H1 (cell line): ENCODE measurements at regions not wholly inside any gene's neighbourhood (a gene's known extent, or its start where the extent isn't known, plus 50 kb on each side); places are given as distances from the start of the nearest gene placed in this dataset.

Experiments used
- CTCF ChIA-PET: fragments of 300-600 bp; sonication (Branson Sonifier 250); formaldehyde crosslinking; loops from one replicate; lab custom pipeline; 2021; ENCODE audit not compliant: partially characterized antibody; lab: Charles Lee
- POLR2A ChIA-PET: fragments of 300-600 bp; sonication (Branson Sonifier 250); formaldehyde crosslinking; loops from one replicate; lab custom pipeline; 2021; ENCODE audit warnings: inconsistent platforms; ENCODE audit not compliant: partially characterized antibody; lab: Charles Lee
- DNase-seq, 2 experiments: peaks; one replicate each; pipeline versions ENCODE4 v3.0.0 to v3.0.0-alpha.2; 2010 to 2022; ENCODE audit warnings: low spot score in 2 of 2, low read depth in 1 of 2, mixed read lengths in 1 of 2
- FAIRE-seq: peaks from 2 replicates; lab custom pipeline; 2011; peaks lifted over from hg19 to GRCh38; lab: Jason Lieb, UNC
- H2AFZ ChIP-seq: 2 replicates; pipeline ENCODE4 v1.8.1; 2012; ENCODE audit warnings: low read length, inconsistent platforms
- H2AK5ac ChIP-seq: 2 replicates; pipeline ENCODE4 v1.6.1; 2013; ENCODE audit warnings: low read depth, low read length
- H2BK120ac ChIP-seq: replicated peaks from 2 replicates; pipeline ENCODE3; 2013; ENCODE audit warnings: low read depth, low read length, inconsistent platforms
- H2BK12ac ChIP-seq: 2 replicates; pipeline ENCODE4 v1.6.1; 2013; ENCODE audit warnings: low read depth, low read length
- H2BK15ac ChIP-seq: 2 replicates; pipeline ENCODE4 v1.6.1; 2013; ENCODE audit warnings: low read length
- H2BK20ac ChIP-seq: 2 replicates; pipeline ENCODE4 v1.6.1; 2013; ENCODE audit warnings: low read length
- H2BK5ac ChIP-seq: 2 replicates; pipeline ENCODE4 v1.6.1; 2013; ENCODE audit warnings: low read depth, low read length
- H3K14ac ChIP-seq: 2 replicates; pipeline ENCODE4 v1.6.1; 2013; ENCODE audit warnings: inconsistent platforms; ENCODE audit not compliant: insufficient read length
- H3K18ac ChIP-seq: 2 replicates; pipeline ENCODE4 v1.6.1; 2013; ENCODE audit warnings: low read length; ENCODE audit errors: extremely low read depth
- H3K23ac ChIP-seq: 2 replicates; pipeline ENCODE4 v1.6.1; 2013; ENCODE audit warnings: inconsistent platforms; ENCODE audit not compliant: insufficient read length
- H3K23me2 ChIP-seq: 2 replicates; pipeline ENCODE4 v1.6.1; 2013; ENCODE audit warnings: low read depth, low read length
- H3K27ac ChIP-seq: 2 replicates; pipeline ENCODE4 v1.6.1; 2011; ENCODE audit warnings: low read depth, low read length, inconsistent platforms
- H3K27me3 ChIP-seq, 4 experiments: replicated peaks in 1 of 4; 1 replicate in 1 of 4; 2 replicates in 3 of 4; pipeline versions ENCODE4 v1.6.1 to v1.8.1; 2011 to 2013; ENCODE audit warnings: low read length in 3 of 4, mild to moderate bottlenecking in 3 of 4, inconsistent platforms in 2 of 4, mixed read lengths in 2 of 4, moderate library complexity in 1 of 4; ENCODE audit not compliant: control insufficient read depth in 3 of 4, insufficient read depth in 3 of 4; ENCODE audit errors: extremely low read depth in 1 of 4
- H3K36me3 ChIP-seq, 4 experiments: 2 replicates each; pipeline versions ENCODE4 v1.6.1 to v1.8.1; 2011 to 2013; ENCODE audit warnings: mild to moderate bottlenecking in 4 of 4, low read length in 3 of 4, moderate library complexity in 2 of 4, control low read depth in 1 of 4, inconsistent platforms in 1 of 4; ENCODE audit not compliant: insufficient read depth in 4 of 4, control insufficient read depth in 2 of 4
- H3K4ac ChIP-seq: replicated peaks from 2 replicates; pipeline ENCODE3; 2013; ENCODE audit warnings: low read length, low read depth, mixed read lengths, inconsistent platforms; ENCODE audit not compliant: insufficient read length
- H3K4me1 ChIP-seq, 4 experiments: replicated peaks in 1 of 4; 1 replicate in 1 of 4; 2 replicates in 3 of 4; pipeline versions ENCODE4 v1.6.1 to v1.8.1; 2011 to 2013; ENCODE audit warnings: low read length in 3 of 4, inconsistent platforms in 2 of 4, mixed read lengths in 1 of 4; ENCODE audit not compliant: insufficient read depth in 4 of 4, control insufficient read depth in 3 of 4
- H3K4me2 ChIP-seq, 2 experiments: 2 replicates each; pipeline versions ENCODE4 v1.6.1 to v1.8.1; 2011 to 2013; ENCODE audit warnings: low read depth in 2 of 2, low read length in 2 of 2, control low read depth in 1 of 2, inconsistent platforms in 1 of 2, mild to moderate bottlenecking in 1 of 2; ENCODE audit not compliant: insufficient read depth in 1 of 2
- H3K4me3 ChIP-seq, 4 experiments: fragments of 200-600, 300-600 bp in 1 of 4; sonication (generic), shearing (Covaris generic), sonication (Bioruptor Twin) in 1 of 4; 2 replicates each; pipeline versions ENCODE4 v1.5.1 to v1.8.1; 2011 to 2016; ENCODE audit warnings: low read length in 4 of 4, low read depth in 3 of 4, control low read depth in 2 of 4, inconsistent platforms in 2 of 4, mild to moderate bottlenecking in 2 of 4, mixed read lengths in 1 of 4, moderate library complexity in 1 of 4; ENCODE audit not compliant: insufficient read depth in 2 of 4; ENCODE audit errors: extremely low read depth in 1 of 4
- H3K56ac ChIP-seq: replicated peaks from 2 replicates; pipeline ENCODE3; 2013; ENCODE audit warnings: low read depth, mild to moderate bottlenecking, mixed read lengths, low read length, inconsistent platforms; ENCODE audit not compliant: insufficient read length
- H3K79me1 ChIP-seq: 2 replicates; pipeline ENCODE4 v1.6.1; 2013; ENCODE audit warnings: low read depth, low read length, control low read depth
- H3K79me2 ChIP-seq, 2 experiments: 2 replicates each; pipeline versions ENCODE4 v1.6.1 to v1.8.1; 2012 to 2013; ENCODE audit warnings: low read length in 2 of 2, mild to moderate bottlenecking in 2 of 2, inconsistent platforms in 1 of 2; ENCODE audit not compliant: insufficient read depth in 2 of 2, control insufficient read depth in 1 of 2
- H3K9ac ChIP-seq, 4 experiments: replicated peaks in 1 of 4; 1 replicate in 1 of 4; 2 replicates in 3 of 4; pipeline versions ENCODE4 v1.6.1 to v1.8.1; 2011 to 2013; ENCODE audit warnings: low read depth in 3 of 4, low read length in 3 of 4, control low read depth in 2 of 4, mild to moderate bottlenecking in 2 of 4, moderate library complexity in 2 of 4, inconsistent platforms in 1 of 4; ENCODE audit errors: extremely low read depth in 1 of 4
- H3K9me3 ChIP-seq, 2 experiments: 2 replicates each; pipeline versions ENCODE4 v1.6.1 to v1.8.1; 2012 to 2013; ENCODE audit warnings: mild to moderate bottlenecking in 2 of 2, moderate library complexity in 2 of 2, control low read depth in 1 of 2, inconsistent platforms in 1 of 2, low read depth in 1 of 2, low read length in 1 of 2, mixed read lengths in 1 of 2; ENCODE audit not compliant: insufficient read depth in 2 of 2
- H4K20me1 ChIP-seq, 2 experiments: replicated peaks in 1 of 2; 2 replicates each; pipeline versions ENCODE3 to v1.8.1; 2011 to 2013; ENCODE audit warnings: inconsistent platforms in 2 of 2, low read length in 2 of 2, mild to moderate bottlenecking in 1 of 2; ENCODE audit not compliant: insufficient read depth in 2 of 2, control insufficient read depth in 1 of 2
- H4K5ac ChIP-seq: 2 replicates; pipeline ENCODE4 v1.6.1; 2013; ENCODE audit warnings: low read length, low read depth, mixed read lengths, inconsistent platforms; ENCODE audit not compliant: insufficient read length
- H4K8ac ChIP-seq: 2 replicates; pipeline ENCODE4 v1.8.0; 2013; ENCODE audit warnings: mild to moderate bottlenecking, moderate library complexity, low read length, inconsistent platforms; ENCODE audit not compliant: insufficient read depth; ENCODE audit errors: extremely low read depth
- H4K91ac ChIP-seq: replicated peaks from 2 replicates; pipeline ENCODE3; 2013; ENCODE audit warnings: low read length, mixed read lengths, inconsistent platforms; ENCODE audit not compliant: insufficient read length
- CBX5 ChIP-seq: fragments of 300-800, 300-1000 bp; sonication (generic); IDR thresholded peaks from 2 replicates; pipeline ENCODE4 v1.7.1; 2016; ENCODE audit warnings: antibody characterized with exemption, low read length, low read depth
- CBX8 ChIP-seq: fragments of 300-800, 300-1000 bp; sonication (generic); IDR thresholded peaks from 2 replicates; pipeline ENCODE4 v1.7.1; 2016; ENCODE audit warnings: low read depth, low read length, borderline replicate concordance
- CHD1 ChIP-seq: IDR thresholded peaks from 2 replicates; pipeline ENCODE4 v1.6.1; 2012; ENCODE audit warnings: low read depth, low read length, improper control_type of control experiment
- CTCF ChIP-seq, 3 experiments: IDR thresholded peaks; 1 replicate in 2 of 3; 2 replicates in 1 of 3; pipeline versions ENCODE4 v1.5.1 to v1.6.1; 2011; ENCODE audit warnings: low read length in 3 of 3, mild to moderate bottlenecking in 3 of 3, inconsistent platforms in 2 of 3, low read depth in 1 of 3, moderate library complexity in 1 of 3; ENCODE audit not compliant: insufficient read depth in 1 of 3; ENCODE audit errors: control extremely low read depth in 1 of 3
- JUND ChIP-seq: IDR thresholded peaks from 2 replicates; pipeline ENCODE4 v1.6.1; 2011; ENCODE audit warnings: mild to moderate bottlenecking, improper control_type of control experiment, low read length
- NRF1 ChIP-seq: IDR thresholded peaks from 2 replicates; pipeline ENCODE4 v1.6.1; 2011; ENCODE audit warnings: mild to moderate bottlenecking, low read depth, low read length, improper control_type of control experiment
- POU5F1 ChIP-seq: IDR thresholded peaks from 2 replicates; pipeline ENCODE4 v1.6.1; 2011; ENCODE audit warnings: low read depth, mild to moderate bottlenecking, low read length, moderate library complexity
- RFX5 ChIP-seq: IDR thresholded peaks from 2 replicates; pipeline ENCODE4 v1.6.1; 2011; ENCODE audit warnings: low read depth, low read length, improper control_type of control experiment, borderline replicate concordance
- SAP30 ChIP-seq: fragments of 300-600 bp; sonication (generic); IDR thresholded peaks from 2 replicates; pipeline ENCODE4 v1.7.1; 2012; ENCODE audit warnings: low read length, moderate library complexity, mild to moderate bottlenecking, inconsistent platforms; ENCODE audit not compliant: insufficient read depth, insufficient replicate concordance
- SIRT6 ChIP-seq: IDR thresholded peaks from one replicate; pipeline ENCODE4 v1.7.1; 2012; ENCODE audit warnings: low read length, inconsistent platforms
- TBP ChIP-seq: IDR thresholded peaks from 2 replicates; pipeline ENCODE4 v1.6.1; 2011; ENCODE audit warnings: low read depth, low read length, improper control_type of control experiment
- TCF12 ChIP-seq: IDR thresholded peaks from 2 replicates; pipeline ENCODE4 v1.6.1; 2011; ENCODE audit warnings: low read depth, mild to moderate bottlenecking, low read length
- USF2 ChIP-seq: IDR thresholded peaks from 2 replicates; pipeline ENCODE4 v1.6.1; 2011; ENCODE audit warnings: low read length, improper control_type of control experiment

- Histone ChIP-seq H3K36me3 (no peaks in the 10 kb centered on the region), H3K9ac (no peak overlapping the region), H3K27me3 (no peaks in the 10 kb centered on the region), H3K4me3 (no peak overlapping the region), H2BK12ac (no peak overlapping the region), H3K79me1 (no peaks in the 10 kb centered on the region), H4K5ac (no peak overlapping the region), H4K20me1 (no peaks in the 10 kb centered on the region), H2BK15ac (no peak overlapping the region), H3K56ac (no peak overlapping the region), H3K4ac (no peak overlapping the region), H3K23me2 (no peaks in the 10 kb centered on the region), H3K23ac (no peak overlapping the region), H3K14ac (no peak overlapping the region), H3K4me2 (no peak overlapping the region), H4K91ac (no peak overlapping the region), H3K4me1 (no peaks in the 10 kb centered on the region), H3K18ac (no peak overlapping the region), H4K8ac (no peak overlapping the region), H3K79me2 (no peaks in the 10 kb centered on the region), H3K27ac (no peak overlapping the region), H2AFZ (no peak overlapping the region), H2BK20ac (no peak overlapping the region), H3K9me3 (no peaks in the 10 kb centered on the region), H2BK5ac (no peak overlapping the region), H2AK5ac (no peak overlapping the region), H2BK120ac (no peak overlapping the region)
- ChIA-PET POLR2A (no interaction called here), CTCF (interaction anchor here (1.4 kb wide), 1 partner anchor 127 kb away, joined by 4 read pairs; no protein-coding TSS in a partner anchor)
- FAIRE-seq, result no peak
- no peak for DNase-seq
- TF ChIP-seq NRF1, result no peak
- TF ChIP-seq CBX5, result no peak
- no peak for TF ChIP-seq USF2
- TF ChIP-seq CHD1, result no peak
- TF ChIP-seq RFX5, result no peak
- no peak for TF ChIP-seq SIRT6
- no peak for TF ChIP-seq JUND
- TF ChIP-seq POU5F1, result no peak
- TF ChIP-seq TCF12, result no peak
- TF ChIP-seq CTCF (IDR thresholded peaks at IDR 0.05; ENCODE audit: control extremely low read depth in 1 of 3, insufficient read depth in 1 of 3, low read depth in 1 of 3, low read length in 3 of 3), result no peak
- no peak for TF ChIP-seq TBP
- TF ChIP-seq CBX8, result no peak
- TF ChIP-seq SAP30, result no peak
Observed at GRCh38 chr2:186927867-186928191, 78.9 kb upstream of the ZSWIM2 start.
